IMR-90 (cell line): ENCODE measurements at regions not wholly inside any gene's neighbourhood (a gene's known extent, or its start where the extent isn't known, plus 50 kb on each side); places are given as distances from the start of the nearest gene placed in this dataset.

Source experiments
- ATAC-seq: fragments of 200-7000 bp; cut with Tn5 transposase; 2 replicates; pipeline ENCODE4 v1.9.1; 2020; ENCODE audit warnings: low read depth, mild to moderate bottlenecking, moderate library complexity
- BruUV-seq: library from RNA; stranded (reverse); fragments of 400-500 nt; replicated peaks from 2 replicates; lab custom pipeline; 2021; lab: Mats Ljungman, UMichigan
- CTCF ChIA-PET: fragments of 300-600 bp; formaldehyde crosslinking; extraction: SDS; loops from one replicate; lab custom pipeline; 2021; ENCODE audit warnings: antibody characterized with exemption; lab: Yijun Ruan, JAX
- POLR2A ChIA-PET: fragments of 300-600 bp; sonication (Branson Sonifier 250); formaldehyde crosslinking; loops from one replicate; lab custom pipeline; 2022; ENCODE audit warnings: antibody characterized with exemption; ENCODE audit not compliant: unreplicated experiment; lab: Charles Lee
- DNase-seq: peaks from one replicate; pipeline ENCODE4 v3.0.0; 2013
- H2AFZ ChIP-seq: replicated peaks from 2 replicates; pipeline ENCODE3; 2013; ENCODE audit warnings: low read length, mild to moderate bottlenecking; ENCODE audit not compliant: poor library complexity
- H2AK5ac ChIP-seq: 2 replicates; pipeline ENCODE4 v1.6.1; 2013; ENCODE audit warnings: low read depth, low read length, inconsistent platforms
- H2AK9ac ChIP-seq: replicated peaks from 2 replicates; pipeline ENCODE3; 2013; ENCODE audit warnings: mild to moderate bottlenecking, low read depth, low read length, moderate library complexity; ENCODE audit not compliant: poor library complexity
- H2BK120ac ChIP-seq: 2 replicates; pipeline ENCODE4 v1.6.1; 2013; ENCODE audit warnings: low read depth, low read length, inconsistent platforms
- H2BK15ac ChIP-seq: 3 replicates; pipeline ENCODE4 v1.6.1; 2013; ENCODE audit warnings: low read depth, low read length, inconsistent platforms
- H2BK20ac ChIP-seq: 2 replicates; pipeline ENCODE4 v1.6.1; 2013; ENCODE audit warnings: low read depth, mild to moderate bottlenecking, inconsistent platforms, low read length, moderate library complexity
- H2BK5ac ChIP-seq: 2 replicates; pipeline ENCODE4 v1.6.1; 2013; ENCODE audit warnings: mild to moderate bottlenecking, low read depth, low read length, inconsistent platforms; ENCODE audit not compliant: poor library complexity, severe bottlenecking
- H3K14ac ChIP-seq: replicated peaks from 2 replicates; pipeline ENCODE4 v1.6.1; 2013; ENCODE audit warnings: low read depth, low read length, inconsistent platforms
- H3K18ac ChIP-seq: 2 replicates; pipeline ENCODE4 v1.6.1; 2013; ENCODE audit warnings: low read depth, low read length, control low read depth
- H3K23ac ChIP-seq: 2 replicates; pipeline ENCODE4 v1.6.1; 2013; ENCODE audit warnings: low read depth, low read length, inconsistent platforms
- H3K27ac ChIP-seq: 2 replicates; pipeline ENCODE4 v1.5.1; 2013; ENCODE audit warnings: mild to moderate bottlenecking, control low read depth, low read length; ENCODE audit not compliant: insufficient read depth
- H3K27me3 ChIP-seq: 2 replicates; pipeline ENCODE4 v1.6.1; 2013; ENCODE audit warnings: low read length; ENCODE audit not compliant: control insufficient read depth, insufficient read depth
- H3K36me3 ChIP-seq: 2 replicates; pipeline ENCODE4 v1.6.1; 2013; ENCODE audit warnings: low read length, mixed read lengths; ENCODE audit not compliant: control insufficient read depth, insufficient read depth
- H3K4ac ChIP-seq: 2 replicates; pipeline ENCODE4 v1.6.1; 2013; ENCODE audit warnings: low read depth, low read length, inconsistent platforms
- H3K4me1 ChIP-seq: 2 replicates; pipeline ENCODE4 v1.6.1; 2013; ENCODE audit warnings: low read length, mixed read lengths; ENCODE audit not compliant: control insufficient read depth, insufficient read depth
- H3K4me2 ChIP-seq: 2 replicates; pipeline ENCODE4 v1.6.1; 2013; ENCODE audit warnings: low read depth, mild to moderate bottlenecking, control low read depth, low read length, moderate library complexity
- H3K4me3 ChIP-seq: 2 replicates; pipeline ENCODE4 v1.5.1; 2013; ENCODE audit warnings: low read depth, mild to moderate bottlenecking, control low read depth, low read length, moderate library complexity; ENCODE audit not compliant: insufficient read depth
- H3K56ac ChIP-seq: 2 replicates; pipeline ENCODE4 v1.6.1; 2013; ENCODE audit warnings: low read length, inconsistent platforms; ENCODE audit not compliant: insufficient read depth; ENCODE audit errors: extremely low read depth
- H3K79me1 ChIP-seq, 2 experiments: 2 replicates each; pipeline ENCODE4 v1.6.1; 2013; ENCODE audit warnings: low read length in 2 of 2, inconsistent platforms in 1 of 2, low read depth in 1 of 2
- H3K9ac ChIP-seq: 2 replicates; pipeline ENCODE4 v1.6.1; 2013; ENCODE audit warnings: low read depth, low read length, control low read depth
- H3K9me1 ChIP-seq: 2 replicates; pipeline ENCODE4 v1.6.1; 2013; ENCODE audit warnings: low read length, inconsistent platforms; ENCODE audit not compliant: insufficient read depth
- H3K9me3 ChIP-seq: 2 replicates; pipeline ENCODE4 v1.6.1; 2013; ENCODE audit warnings: low read length; ENCODE audit not compliant: control insufficient read depth, insufficient read depth
- H4K20me1 ChIP-seq: 2 replicates; pipeline ENCODE4 v1.6.1; 2013; ENCODE audit warnings: low read length, inconsistent platforms; ENCODE audit not compliant: insufficient read depth
- H4K5ac ChIP-seq: 2 replicates; pipeline ENCODE4 v1.6.1; 2013; ENCODE audit warnings: mild to moderate bottlenecking, low read depth, low read length, control low read depth
- H4K8ac ChIP-seq, 2 experiments: 2 replicates each; pipeline ENCODE4 v1.6.1; 2013; ENCODE audit warnings: low read depth in 2 of 2, low read length in 2 of 2, control low read depth in 1 of 2, inconsistent platforms in 1 of 2
- H4K91ac ChIP-seq: 2 replicates; pipeline ENCODE4 v1.6.1; 2013; ENCODE audit warnings: low read depth, low read length, inconsistent platforms; ENCODE audit not compliant: insufficient read depth
- BHLHE40 ChIP-seq: fragments of 150-350 bp; IDR thresholded peaks from 2 replicates; pipeline ENCODE4 v1.6.1; 2016; ENCODE audit warnings: mild to moderate bottlenecking, low read depth, low read length
- CEBPB ChIP-seq: IDR thresholded peaks from 2 replicates; pipeline ENCODE4 v1.6.1; 2012; ENCODE audit warnings: low read depth, low read length, improper control_type of control experiment
- CHD1 ChIP-seq: IDR thresholded peaks from 2 replicates; pipeline ENCODE4 v1.6.1; 2012; ENCODE audit warnings: low read depth, low read length, improper control_type of control experiment
- CTCF ChIP-seq: conservative IDR thresholded peaks from 2 replicates; pipeline ENCODE4 v1.5.1; 2012; ENCODE audit warnings: mild to moderate bottlenecking, low read depth, low read length, improper control_type of control experiment
- FOS ChIP-seq: fragments of 150-350 bp; IDR thresholded peaks from 2 replicates; pipeline ENCODE4 v1.6.1; 2016; ENCODE audit warnings: low read depth, low read length
- MAFK ChIP-seq: IDR thresholded peaks from 2 replicates; pipeline ENCODE4 v1.6.1; 2012; ENCODE audit warnings: low read depth, low read length, improper control_type of control experiment
- MAZ ChIP-seq: IDR thresholded peaks from 2 replicates; pipeline ENCODE4 v1.6.1; 2012; ENCODE audit warnings: low read depth, mild to moderate bottlenecking, low read length, improper control_type of control experiment, moderate library complexity, borderline replicate concordance
- MXI1 ChIP-seq: IDR thresholded peaks from 2 replicates; pipeline ENCODE4 v1.6.1; 2012; ENCODE audit warnings: low read depth, mild to moderate bottlenecking, low read length, moderate library complexity, borderline replicate concordance
- POLR2A ChIP-seq: IDR thresholded peaks from 2 replicates; pipeline ENCODE4 v1.6.1; 2012; ENCODE audit warnings: mild to moderate bottlenecking, low read depth, low read length
- dilution Hi-C: fragments of 300-500 bp; cut with HindIII; formaldehyde crosslinking; loops from one replicate; pipeline ENCODE4 v1.14.3; 2018; ENCODE audit warnings: low sequenced_read_pairs; ENCODE audit not compliant: unreplicated experiment
- in situ Hi-C: fragments of 300-500 bp; cut with MboI; formaldehyde crosslinking; loops from 3 replicates; pipeline ENCODE4 v1.14.3; 2019; ENCODE audit warnings: low sequenced_read_pairs, inconsistent platforms, mixed read lengths
- intact Hi-C: fragments of 100-400 bp; cut with micrococcal nuclease; formaldehyde crosslinking; loops from 2 replicates; pipeline ENCODE4 v1.10.0; 2022
- TF ChIP-seq, protein P1 (sequence below): fragments of 150-350 bp; IDR thresholded peaks from 2 replicates; pipeline ENCODE4 v1.6.1; 2017; ENCODE audit warnings: mild to moderate bottlenecking, antibody characterized with exemption, low read length, low read depth

GRCh38 chr4:105066401-105066800 lies 80.3 kb upstream of the TET2 start:
- POLR2A ChIA-PET, result no interaction called here
- H3K4ac ChIP-seq, result no peak overlapping the region
- H3K4me2 ChIP-seq, result no peak overlapping the region
- intact Hi-C loops (no loop called here), in situ Hi-C loops (no loop called here), dilution Hi-C loops (no loop called here)
- no peak overlapping the region for H2AK5ac ChIP-seq
- no peaks in the 10 kb centered on the region for H4K20me1 ChIP-seq
- H4K8ac ChIP-seq, result no peak overlapping the region
- H2BK15ac ChIP-seq, result no peak overlapping the region
- no peak overlapping the region for H2BK120ac ChIP-seq
- no peaks in the 10 kb centered on the region for H3K27me3 ChIP-seq
- H4K5ac ChIP-seq, result no peak overlapping the region
- TF ChIP-seq MAZ (no peak), MAFK (no peak), POLR2A (no peak), MXI1 (no peak), CTCF (no peak), CHD1 (no peak), BHLHE40 (no peak), CEBPB (no peak), FOS (no peak)
- TF ChIP-seq, protein P1, sequence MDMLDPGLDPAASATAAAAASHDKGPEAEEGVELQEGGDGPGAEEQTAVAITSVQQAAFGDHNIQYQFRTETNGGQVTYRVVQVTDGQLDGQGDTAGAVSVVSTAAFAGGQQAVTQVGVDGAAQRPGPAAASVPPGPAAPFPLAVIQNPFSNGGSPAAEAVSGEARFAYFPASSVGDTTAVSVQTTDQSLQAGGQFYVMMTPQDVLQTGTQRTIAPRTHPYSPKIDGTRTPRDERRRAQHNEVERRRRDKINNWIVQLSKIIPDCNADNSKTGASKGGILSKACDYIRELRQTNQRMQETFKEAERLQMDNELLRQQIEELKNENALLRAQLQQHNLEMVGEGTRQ, result no peak
- H3K9me3 ChIP-seq, result no peaks in the 10 kb centered on the region
- H3K23ac ChIP-seq, result no peak overlapping the region
- H2BK5ac ChIP-seq, result no peak overlapping the region
- no peak overlapping the region for H4K91ac ChIP-seq
- H3K9ac ChIP-seq, result no peak overlapping the region
- H3K14ac ChIP-seq, result no peak overlapping the region
- no peak overlapping the region for H3K18ac ChIP-seq
- BruUV-seq, result no TSS peak
- no peak overlapping the region for H3K56ac ChIP-seq
- ATAC-seq (no peak), DNase-seq (no peak)
- no peaks in the 10 kb centered on the region for H3K36me3 ChIP-seq
- CTCF ChIA-PET, result no interaction called here
- no peak overlapping the region for H2BK20ac ChIP-seq
- no peak overlapping the region for H3K4me3 ChIP-seq
- peaks cover under 1% of the 10 kb centered on the region; the same call in 1 of the 2 replicates for H3K9me1 ChIP-seq
- H3K79me1 ChIP-seq, result no peaks in the 10 kb centered on the region
- H3K27ac ChIP-seq, result no peak overlapping the region
- no peak overlapping the region for H2AFZ ChIP-seq
- no peak overlapping the region for H2AK9ac ChIP-seq
- no peaks in the 10 kb centered on the region; the same call in 1 of the 2 replicates for H3K4me1 ChIP-seq
